Loucy (cell line): ENCODE measurements at regions not wholly inside any gene's neighbourhood (a gene's known extent, or its start where the extent isn't known, plus 50 kb on each side); places are given as distances from the start of the nearest gene placed in this dataset.

Experiments used
- H2AFZ ChIP-seq: fragments of 200-600 bp; sonication (generic); 2 replicates; pipeline ENCODE4 v1.6.0; 2016; ENCODE audit warnings: antibody characterized with exemption, mild to moderate bottlenecking, low read length, moderate library complexity
- H3F3A ChIP-seq: fragments of 200-600 bp; 2 replicates; pipeline ENCODE4 v1.6.0; 2016; ENCODE audit warnings: antibody characterized with exemption, low read depth, mild to moderate bottlenecking
- H3K27me3 ChIP-seq: fragments of 200-600 bp; sonication (generic); 2 replicates; pipeline ENCODE4 v1.6.1; 2014; ENCODE audit warnings: low read length, mild to moderate bottlenecking; ENCODE audit not compliant: insufficient read depth, poor library complexity, severe bottlenecking
- H3K36me3 ChIP-seq: fragments of 200-600 bp; sonication (generic); 2 replicates; pipeline ENCODE4 v1.6.1; 2016; ENCODE audit warnings: low read length; ENCODE audit not compliant: insufficient read depth
- H3K4me1 ChIP-seq: fragments of 200-600 bp; sonication (generic); 2 replicates; pipeline ENCODE4 v1.5.1; 2014; ENCODE audit warnings: low read length, mild to moderate bottlenecking; ENCODE audit not compliant: insufficient read depth, poor library complexity, severe bottlenecking
- H3K4me2 ChIP-seq: fragments of 200-600 bp; sonication (generic); 2 replicates; pipeline ENCODE4 v1.6.0; 2014; ENCODE audit warnings: antibody characterized with exemption, low read length, low read depth, mild to moderate bottlenecking; ENCODE audit not compliant: poor library complexity, severe bottlenecking
- H3K4me3 ChIP-seq: fragments of 200-600 bp; sonication (generic); 2 replicates; pipeline ENCODE4 v1.5.1; 2014; ENCODE audit warnings: low read length, mild to moderate bottlenecking, mixed read lengths; ENCODE audit not compliant: poor library complexity, severe bottlenecking
- H3K79me2 ChIP-seq: fragments of 200-600 bp; sonication (generic); 2 replicates; pipeline ENCODE4 v1.6.1; 2014; ENCODE audit warnings: low read length; ENCODE audit not compliant: insufficient read depth
- H3K9ac ChIP-seq: fragments of 200-600 bp; sonication (generic); 2 replicates; pipeline ENCODE4 v1.6.0; 2014; ENCODE audit warnings: mild to moderate bottlenecking, low read depth, low read length, moderate library complexity; ENCODE audit not compliant: poor library complexity, severe bottlenecking
- H3K9me2 ChIP-seq: fragments of 200-600 bp; sonication (generic); replicated peaks from 2 replicates; pipeline ENCODE4 v1.6.1; 2016; ENCODE audit warnings: low read depth, low read length, mixed read lengths
- H3K9me3 ChIP-seq: fragments of 200-600 bp; sonication (generic); 2 replicates; pipeline ENCODE4 v1.6.1; 2014; ENCODE audit warnings: mild to moderate bottlenecking, antibody characterized with exemption, low read length, low read depth; ENCODE audit not compliant: insufficient read depth
- H4K20me1 ChIP-seq: fragments of 200-600 bp; sonication (generic); 2 replicates; pipeline ENCODE4 v1.6.0; 2014; ENCODE audit warnings: antibody characterized with exemption, low read length, mild to moderate bottlenecking; ENCODE audit not compliant: insufficient read depth, poor library complexity, severe bottlenecking
- CTCF ChIP-seq: fragments of 200-600 bp; sonication (generic); conservative IDR thresholded peaks from 2 replicates; pipeline ENCODE4 v1.5.1; 2014; ENCODE audit warnings: mild to moderate bottlenecking, antibody characterized with exemption, low read length
- EZH2phosphoT487 ChIP-seq: fragments of 200-600 bp; IDR thresholded peaks from 2 replicates; pipeline ENCODE4 v1.6.1; 2018; ENCODE audit warnings: antibody characterized with exemption, mild to moderate bottlenecking, moderate library complexity, borderline replicate concordance

DNA sequence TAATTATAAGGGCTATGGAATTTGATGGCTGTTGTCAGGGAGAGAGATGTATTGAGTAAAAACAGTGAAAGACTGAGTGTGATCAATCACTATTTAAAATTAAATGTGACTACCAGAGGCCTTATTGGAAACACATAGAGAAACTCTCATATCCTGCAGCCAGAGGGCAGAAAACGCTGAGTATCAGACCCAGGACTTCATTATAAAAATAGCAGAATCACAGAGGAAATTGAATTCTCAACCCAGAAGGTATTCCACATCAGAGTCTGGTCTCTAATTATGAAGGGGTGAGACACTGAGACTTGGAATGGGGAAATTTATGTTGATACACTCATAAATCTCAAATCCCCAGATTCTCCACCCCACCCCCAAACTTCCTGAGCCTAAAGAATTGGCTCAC, 69.5 kb upstream of the IL6 start:
- Histone ChIP-seq H3K9me2 (no peaks in the 10 kb centered on the region), H3K36me3 (no peaks in the 10 kb centered on the region), H3K9me3 (no peaks in the 10 kb centered on the region), H3F3A (no peaks in the 10 kb centered on the region), H3K4me3 (no peak overlapping the region), H3K4me1 (no peaks in the 10 kb centered on the region), H3K79me2 (no peaks in the 10 kb centered on the region), H3K27me3 (no peaks in the 10 kb centered on the region), H2AFZ (no peak overlapping the region), H3K4me2 (no peak overlapping the region), H3K9ac (no peak overlapping the region), H4K20me1 (no peaks in the 10 kb centered on the region)
- no peak for TF ChIP-seq EZH2phosphoT487

GRCh38 chr7:22655781-22656180, 71.2 kb upstream of the IL6 start:
- H3K9me3 ChIP-seq: no peaks in the 10 kb centered on the region
- no peaks in the 10 kb centered on the region for H3F3A ChIP-seq
- no peak overlapping the region for H3K4me3 ChIP-seq
- H3K36me3 ChIP-seq: no peaks in the 10 kb centered on the region
- TF ChIP-seq CTCF: no peak
- no peak for TF ChIP-seq EZH2phosphoT487
- H3K4me1 ChIP-seq: no peaks in the 10 kb centered on the region
- H3K4me2 ChIP-seq: no peak overlapping the region
- H3K27me3 ChIP-seq: no peaks in the 10 kb centered on the region
- H3K9ac ChIP-seq: no peak overlapping the region
- no peaks in the 10 kb centered on the region for H3K9me2 ChIP-seq
- H4K20me1 ChIP-seq: no peaks in the 10 kb centered on the region
- no peak overlapping the region for H2AFZ ChIP-seq
- no peaks in the 10 kb centered on the region for H3K79me2 ChIP-seq

DNA sequence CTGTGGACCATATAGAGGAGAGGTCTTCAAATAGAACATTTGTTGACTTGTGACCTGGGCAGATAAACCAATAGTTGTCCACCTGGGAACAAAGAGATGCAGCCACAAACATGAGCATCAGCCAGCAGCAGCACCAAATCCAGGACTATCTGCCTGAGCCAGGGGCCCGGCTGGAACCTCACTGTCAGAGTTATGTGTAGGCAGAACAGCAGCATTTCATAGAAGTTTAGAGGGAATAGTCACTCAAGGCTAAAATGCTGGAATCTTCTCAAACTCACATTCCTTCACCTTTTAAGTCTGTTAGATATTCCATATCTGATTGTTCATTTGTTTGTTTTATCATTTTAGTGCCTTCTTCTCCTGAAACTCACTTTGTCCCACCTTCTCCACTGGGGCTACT, 72.2 kb upstream of the IL6 start:
- no peaks in the 10 kb centered on the region for H4K20me1 ChIP-seq
- H3K9me2 ChIP-seq: no peaks in the 10 kb centered on the region
- H3K4me1 ChIP-seq: no peaks in the 10 kb centered on the region

More for the DNA sequence above, 72.2 kb upstream of the IL6 start:
- H3K9me3 ChIP-seq: no peaks in the 10 kb centered on the region
- no peak overlapping the region for H3K4me2 ChIP-seq
- TF ChIP-seq CTCF: no peak
- no peak for TF ChIP-seq EZH2phosphoT487
- H3K27me3 ChIP-seq: no peaks in the 10 kb centered on the region
- no peaks in the 10 kb centered on the region for H3K36me3 ChIP-seq
- no peaks in the 10 kb centered on the region for H3K79me2 ChIP-seq
- no peak overlapping the region for H3K9ac ChIP-seq
- H3K4me3 ChIP-seq: no peak overlapping the region
- H2AFZ ChIP-seq: no peak overlapping the region
- no peaks in the 10 kb centered on the region for H3F3A ChIP-seq
